ENCODE measurements at regions not wholly inside any gene's neighbourhood (a gene's known extent, or its start where the extent isn't known, plus 50 kb on each side); places are given as distances from the start of the nearest gene placed in this dataset.

DNA sequence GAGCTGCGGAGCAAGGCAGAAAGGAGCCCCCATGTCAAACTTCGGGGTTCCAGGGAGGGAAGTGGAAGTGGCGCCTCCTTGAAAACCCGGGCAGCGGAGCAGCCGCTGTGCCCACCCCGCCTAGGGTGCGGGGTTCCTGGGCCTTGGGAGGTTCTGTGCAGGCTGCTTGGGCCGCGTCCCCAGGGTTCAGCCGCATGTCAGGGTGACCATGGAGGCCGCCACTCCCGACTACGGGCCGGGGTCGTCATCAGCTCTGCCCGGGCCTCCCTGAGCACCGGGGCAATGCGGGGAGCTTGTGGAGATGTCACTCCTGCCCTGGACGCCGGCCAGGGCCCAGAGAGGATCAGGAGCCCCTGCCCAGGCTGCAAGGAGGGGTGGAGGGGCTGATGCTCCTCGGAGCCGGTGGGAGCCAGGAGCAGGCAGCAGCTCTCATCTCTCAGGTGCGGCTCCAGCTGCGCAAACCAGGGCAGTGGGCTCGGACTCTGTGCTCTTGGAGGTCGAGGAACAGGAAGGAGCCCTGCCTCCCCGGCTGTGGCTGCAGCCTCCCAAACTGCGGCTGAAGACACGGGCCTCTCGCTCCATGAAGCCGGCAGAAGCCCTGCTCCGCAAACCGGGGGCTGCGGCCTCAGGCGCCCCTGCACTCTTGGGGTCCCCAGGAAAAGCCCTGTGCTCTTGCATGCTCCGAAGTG, 1286.5 kb downstream of the TMEM121 start:
- Histone ChIP-seq H3K4me3 (no peak overlapping the region), H3K27me3 (peaks cover 5% of the 10 kb centered on the region; the same call in 1 of the 2 replicates), H3K9me3 (no peaks in the 10 kb centered on the region), H3K36me3 (no peaks in the 10 kb centered on the region)
- DNase-seq = no peak

- Histone ChIP-seq H3K36me3 (no peaks in the 10 kb centered on the region), H3K4me3 (no peak overlapping the region), H3K9me3 (no peaks in the 10 kb centered on the region), H3K27me3 (peaks cover 5% of the 10 kb centered on the region; the same call in 1 of the 2 replicates)
- DNase-seq = no peak
Observed at GRCh38 chr14:106813477-106813823, 1287.1 kb downstream of the TMEM121 start.

DNA sequence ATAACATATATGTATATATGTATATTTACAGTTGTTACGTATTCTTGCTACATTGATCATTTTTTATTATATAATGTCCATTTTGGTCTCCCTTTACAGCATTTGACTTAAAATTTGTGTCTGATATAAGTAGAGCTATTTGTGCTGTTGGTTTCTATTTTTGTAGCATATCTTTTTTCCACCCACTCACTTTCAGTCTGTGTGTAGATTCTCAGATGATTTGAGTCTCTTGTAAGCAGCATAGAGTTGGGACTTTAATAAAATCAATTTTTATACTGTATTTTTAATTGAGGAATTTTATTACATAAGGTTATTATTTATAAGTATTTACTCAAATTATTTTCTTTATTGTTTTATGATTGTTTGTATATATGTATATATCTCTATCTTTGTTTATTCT, 1293.7 kb downstream of the TMEM121 start:
- no peaks in the 10 kb centered on the region for H3K36me3 ChIP-seq
- no peak overlapping the region for H3K4me3 ChIP-seq
- H3K9me3 ChIP-seq = no peaks in the 10 kb centered on the region
- DNase-seq = no peak
- H3K27me3 ChIP-seq = peaks cover 5% of the 10 kb centered on the region; the same call in 1 of the 2 replicates

DNA sequence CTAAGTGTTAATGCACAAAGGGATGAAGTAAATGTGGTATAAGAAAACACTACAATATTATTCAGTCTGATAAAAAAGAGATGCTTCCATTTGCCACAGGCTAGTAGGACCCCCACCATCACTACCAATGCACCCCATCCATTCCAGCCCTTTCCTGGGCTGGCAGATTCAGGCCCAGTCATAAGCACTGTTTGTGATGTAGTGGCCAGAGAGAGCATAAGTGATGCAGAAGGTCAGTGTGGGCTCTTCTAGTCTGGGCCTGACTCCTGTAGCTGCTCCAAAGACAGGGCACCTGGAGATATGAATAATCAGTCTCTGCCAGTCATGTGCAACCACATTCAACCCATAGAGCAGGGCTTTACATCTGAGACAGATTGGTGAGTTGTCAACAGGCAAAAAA, 1294.7 kb downstream of the TMEM121 start:
- no peak for DNase-seq
- Histone ChIP-seq H3K27me3 (peaks cover 2% of the 10 kb centered on the region; the same call in 1 of the 2 replicates), H3K4me3 (no peak overlapping the region), H3K9me3 (no peaks in the 10 kb centered on the region), H3K36me3 (no peaks in the 10 kb centered on the region)

GRCh38 chr14:106822905-106823304, 1296.5 kb downstream of the TMEM121 start:
- Histone ChIP-seq H3K9me3 (no peaks in the 10 kb centered on the region), H3K4me3 (no peak overlapping the region), H3K36me3 (no peaks in the 10 kb centered on the region), H3K27me3 (no peaks in the 10 kb centered on the region; the same call in 1 of the 2 replicates)
- no peak for DNase-seq

DNA sequence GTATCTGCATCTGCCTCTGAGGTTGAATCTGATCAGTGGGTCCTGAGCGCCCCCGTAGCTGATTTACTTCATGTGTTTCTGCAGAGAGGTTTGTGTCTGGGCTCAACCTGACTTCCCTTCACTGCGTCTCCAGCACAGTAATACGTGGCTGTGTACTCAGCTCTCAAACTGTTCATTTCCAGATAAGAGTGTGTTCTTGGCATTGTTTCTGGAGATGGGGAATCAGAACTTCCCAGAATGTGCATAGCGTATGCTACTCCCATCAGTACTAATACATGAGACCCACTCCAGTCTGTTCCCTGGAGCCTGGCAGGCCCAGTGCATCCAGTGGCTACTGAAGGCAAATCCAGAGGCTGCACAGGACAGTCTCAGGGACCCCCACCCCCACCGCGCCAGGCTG, 1297.2 kb downstream of the TMEM121 start:
- Histone ChIP-seq H3K27me3 (no peaks in the 10 kb centered on the region; the same call in 1 of the 2 replicates), H3K9me3 (no peaks in the 10 kb centered on the region), H3K4me3 (no peak overlapping the region), H3K36me3 (no peaks in the 10 kb centered on the region)
- DNase-seq = no peak

DNA sequence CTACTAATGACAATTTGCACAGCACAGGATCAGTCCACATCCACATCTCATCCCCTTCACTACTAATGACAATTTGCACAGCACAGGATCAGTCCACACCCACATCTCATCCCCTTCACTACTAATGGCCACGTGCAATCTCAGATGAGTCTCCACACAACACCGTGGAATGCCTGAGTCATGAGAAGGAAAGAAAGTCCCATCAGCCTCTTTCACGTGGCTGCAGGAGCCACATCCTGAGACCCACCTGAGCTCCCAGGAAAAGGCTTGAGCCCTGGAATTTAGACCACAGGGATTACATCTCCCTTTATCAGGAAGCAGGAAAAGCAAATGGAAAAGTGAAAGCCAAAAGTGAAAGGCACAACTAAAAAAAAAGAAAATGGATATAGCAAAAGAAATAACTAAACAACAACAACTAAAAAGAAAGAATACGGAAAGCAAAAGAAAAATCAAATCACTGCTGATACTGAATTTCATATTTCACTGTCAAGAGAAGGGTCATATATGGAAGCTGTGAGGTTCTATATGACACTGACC, 1300.5 kb downstream of the TMEM121 start:
- H3K27me3 ChIP-seq = no peaks in the 10 kb centered on the region; the same call in 1 of the 2 replicates
- no peak overlapping the region for H3K4me3 ChIP-seq
- no peak for DNase-seq
- H3K36me3 ChIP-seq = no peaks in the 10 kb centered on the region
- H3K9me3 ChIP-seq = no peaks in the 10 kb centered on the region

DNA sequence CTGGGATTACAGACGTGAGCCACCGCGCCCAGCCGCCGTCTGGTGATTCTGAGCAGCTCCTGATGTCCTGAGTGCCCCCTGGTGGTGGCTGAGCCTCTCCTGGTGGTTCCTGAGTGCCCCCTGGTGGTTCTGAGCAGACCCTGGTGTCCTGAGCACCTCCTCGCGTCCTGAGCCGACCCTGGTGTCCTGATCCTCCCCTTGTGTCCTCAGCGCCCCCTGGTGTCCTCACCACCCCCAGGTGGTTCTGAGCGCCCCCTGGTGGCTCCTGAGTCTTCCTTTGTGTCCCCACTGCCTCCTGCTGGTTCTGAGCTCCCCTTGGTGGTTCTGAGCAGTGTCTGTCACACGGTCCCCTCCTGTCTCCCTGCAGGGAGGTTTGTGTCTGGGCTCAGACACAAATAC, 1304.9 kb downstream of the TMEM121 start:
- H3K9me3 ChIP-seq = no peaks in the 10 kb centered on the region
- H3K4me3 ChIP-seq = no peak overlapping the region
- no peaks in the 10 kb centered on the region for H3K27me3 ChIP-seq
- DNase-seq = no peak
- H3K36me3 ChIP-seq = no peaks in the 10 kb centered on the region

GRCh38 chr14:106837870-106838269, 1311.5 kb downstream of the TMEM121 start:
- Histone ChIP-seq H3K36me3 (no peaks in the 10 kb centered on the region), H3K27me3 (no peaks in the 10 kb centered on the region), H3K4me3 (no peak overlapping the region), H3K9me3 (no peaks in the 10 kb centered on the region)
- no peak for DNase-seq

GRCh38 chr14:106838991-106839769, 1312.8 kb downstream of the TMEM121 start:
- Histone ChIP-seq H3K36me3 (no peaks in the 10 kb centered on the region), H3K27me3 (no peaks in the 10 kb centered on the region), H3K9me3 (no peaks in the 10 kb centered on the region), H3K4me3 (no peak overlapping the region)
- no peak for DNase-seq

DNA sequence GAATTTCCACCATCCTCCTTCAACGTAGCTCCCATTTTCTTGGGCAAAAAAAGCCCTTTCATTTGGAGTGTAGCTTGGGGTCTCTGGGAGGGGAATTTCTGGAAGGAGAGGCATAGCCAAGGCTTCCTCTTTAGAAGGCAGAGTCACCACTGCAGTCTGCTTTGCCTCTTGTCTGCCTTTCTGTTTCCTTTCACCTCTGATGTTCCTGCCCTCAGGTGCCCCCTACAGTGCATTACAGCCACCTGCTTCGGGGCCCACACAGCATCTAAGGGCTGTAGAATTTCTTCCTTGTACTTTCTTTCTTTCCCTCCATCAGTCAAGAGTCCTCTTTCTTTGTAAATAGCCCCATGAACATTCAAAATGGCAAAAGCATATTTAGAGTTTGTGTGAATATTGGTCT, 1313.9 kb downstream of the TMEM121 start:
- Histone ChIP-seq H3K36me3 (no peaks in the 10 kb centered on the region), H3K9me3 (no peaks in the 10 kb centered on the region), H3K4me3 (no peak overlapping the region), H3K27me3 (no peaks in the 10 kb centered on the region)
- DNase-seq = no peak

DNA sequence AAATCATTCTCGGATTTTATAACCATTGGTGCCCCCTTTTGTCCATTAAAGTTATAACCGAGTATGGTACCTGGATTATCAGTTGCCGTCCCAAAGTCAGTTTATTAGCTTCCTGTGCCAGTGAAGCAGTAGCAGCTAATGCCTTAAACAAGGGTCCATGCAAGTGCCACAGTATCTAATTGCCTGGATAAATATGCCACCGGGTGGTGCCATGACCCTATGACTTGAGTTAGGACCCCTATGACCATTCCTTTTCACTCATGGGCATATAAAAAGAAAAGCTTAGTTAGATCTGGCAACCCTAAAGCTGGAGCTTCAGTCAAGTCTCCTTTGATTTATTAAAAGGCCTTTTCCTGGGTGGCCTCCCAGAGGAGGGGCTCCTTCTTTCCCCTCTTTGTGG, 1314.6 kb downstream of the TMEM121 start:
- no peak for DNase-seq

GRCh38 chr14:106841701-106842100, 1315.3 kb downstream of the TMEM121 start:
- H3K4me3 ChIP-seq = no peak overlapping the region
- DNase-seq = no peak
- no peaks in the 10 kb centered on the region for H3K9me3 ChIP-seq
- H3K36me3 ChIP-seq = no peaks in the 10 kb centered on the region
- no peaks in the 10 kb centered on the region for H3K27me3 ChIP-seq

More for the DNA sequence above, 1314.6 kb downstream of the TMEM121 start:
- Histone ChIP-seq H3K9me3 (no peaks in the 10 kb centered on the region), H3K36me3 (no peaks in the 10 kb centered on the region), H3K27me3 (no peaks in the 10 kb centered on the region), H3K4me3 (no peak overlapping the region)

- no peak for DNase-seq
- no peaks in the 10 kb centered on the region for H3K36me3 ChIP-seq
- no peaks in the 10 kb centered on the region for H3K27me3 ChIP-seq
- no peaks in the 10 kb centered on the region for H3K9me3 ChIP-seq
- H3K4me3 ChIP-seq = no peak overlapping the region
Observed at GRCh38 chr14:106842687-106843086, 1316.3 kb downstream of the TMEM121 start.

GRCh38 chr14:106843386-106843785, 1317.0 kb downstream of the TMEM121 start:
- Histone ChIP-seq H3K4me3 (no peak overlapping the region), H3K27me3 (no peaks in the 10 kb centered on the region), H3K9me3 (no peaks in the 10 kb centered on the region), H3K36me3 (no peaks in the 10 kb centered on the region)
- no peak for DNase-seq

DNA sequence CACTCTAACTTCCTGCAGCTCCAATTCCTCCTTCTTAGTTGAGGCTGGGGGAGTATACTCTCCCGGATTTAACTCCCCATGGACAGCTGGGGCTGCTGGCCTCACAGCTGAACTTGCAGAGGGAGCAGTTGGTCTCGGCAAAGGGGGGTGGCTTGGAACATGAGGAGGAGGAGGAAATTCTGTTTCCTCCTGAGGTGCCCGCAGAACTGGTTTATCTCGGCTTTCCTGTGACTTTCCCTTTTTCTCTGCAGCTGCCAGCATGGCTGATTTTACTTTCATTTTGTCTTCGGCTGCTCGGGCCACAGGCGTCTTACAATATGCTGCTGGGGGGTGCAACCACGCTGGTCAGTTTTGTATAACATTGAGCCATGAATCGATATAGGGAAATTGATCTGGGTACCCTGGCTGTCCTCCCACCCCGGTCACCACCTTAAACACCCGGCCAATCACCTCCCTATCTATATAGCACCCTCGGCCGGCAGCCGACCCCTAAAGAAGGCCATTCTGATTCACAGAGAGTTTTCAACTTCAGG, 1317.6 kb downstream of the TMEM121 start:
- no peaks in the 10 kb centered on the region for H3K27me3 ChIP-seq
- no peaks in the 10 kb centered on the region for H3K36me3 ChIP-seq
- no peaks in the 10 kb centered on the region for H3K9me3 ChIP-seq
- peak overlapping the region; percentile 48 for H3K4me3 ChIP-seq
- DNase-seq = peak; percentile 17

- no peaks in the 10 kb centered on the region for H3K27me3 ChIP-seq
- no peak for DNase-seq
- H3K9me3 ChIP-seq = no peaks in the 10 kb centered on the region
- no peaks in the 10 kb centered on the region for H3K36me3 ChIP-seq
- peak overlapping the region; percentile 48 for H3K4me3 ChIP-seq
Observed at GRCh38 chr14:106844608-106845285, 1318.4 kb downstream of the TMEM121 start.
